HCT116 (cell line): ENCODE measurements at regions not wholly inside any gene's neighbourhood (a gene's known extent, or its start where the extent isn't known, plus 50 kb on each side); places are given as distances from the start of the nearest gene placed in this dataset.

ENCODE experiments used
- ATAC-seq: fragments of 200-7000 bp; cut with Tn5 transposase; 2 replicates; pipeline ENCODE4 v1.9.1; 2020; ENCODE audit warnings: mild to moderate bottlenecking, moderate library complexity
- BruUV-seq: library from RNA; stranded (reverse); fragments of 400-500 nt; replicated peaks from 2 replicates; lab custom pipeline; 2021; lab: Mats Ljungman, UMichigan
- CTCF ChIA-PET: fragments of 300-600 bp; sonication (Branson Sonifier 250); formaldehyde crosslinking; loops from one replicate; lab custom pipeline; 2021; ENCODE audit warnings: antibody characterized with exemption; lab: Charles Lee
- POLR2A ChIA-PET: fragments of 300-600, 350-600 bp; sonication (Branson Sonifier 250); formaldehyde crosslinking; loops from one replicate; lab custom pipeline; 2021; ENCODE audit warnings: antibody characterized with exemption; lab: Charles Lee
- RAD21 ChIA-PET, 2 experiments: fragments of 300-600 bp; sonication (Branson Sonifier 250); formaldehyde crosslinking; loops; one replicate each; lab custom pipeline; 2023; ENCODE audit warnings: low total read pairs in 2 of 2; ENCODE audit not compliant: uncharacterized antibody in 2 of 2, unreplicated experiment in 2 of 2, low non-redundant PET in 1 of 2; lab: Charles Lee
- DNase-seq: peaks from one replicate; pipeline ENCODE4 v3.0.0-alpha.2; 2010; ENCODE audit warnings: low read depth, low spot score
- H2AFZ ChIP-seq: fragments of 200-600 bp; shearing (Covaris generic), sonication (generic); 2 replicates; pipeline ENCODE4 v1.6.1; 2017; ENCODE audit warnings: low read depth, mixed run types, mixed read lengths, antibody characterized with exemption, low read length; ENCODE audit not compliant: poor library complexity, severe bottlenecking
- H3K27ac ChIP-seq: 2 replicates; pipeline ENCODE4 v1.5.1; 2012; ENCODE audit warnings: low read depth, low read length
- H3K27me3 ChIP-seq: fragments of 200-600 bp; sonication (generic); 2 replicates; pipeline ENCODE4 v1.6.1; 2016; ENCODE audit warnings: mixed run types, low read length, mixed read lengths; ENCODE audit not compliant: insufficient read depth
- H3K36me3 ChIP-seq, 2 experiments: fragments of 200-500 bp in 1 of 2; fragments of 200-600 bp in 1 of 2; sonication (Bioruptor generic) in 1 of 2; sonication (generic) in 1 of 2; 2 replicates each; pipeline versions ENCODE4 v1.5.1 to v1.6.1; 2014 to 2016; ENCODE audit warnings: low read length in 2 of 2, inconsistent platforms in 1 of 2, mixed read lengths in 1 of 2, mixed run types in 1 of 2; ENCODE audit not compliant: insufficient read depth in 2 of 2, control insufficient read depth in 1 of 2
- H3K4me1 ChIP-seq, 2 experiments: fragments of 200-600 bp in 1 of 2; sonication (generic) in 1 of 2; 2 replicates each; pipeline versions ENCODE4 v1.5.1 to v1.6.1; 2012 to 2017; ENCODE audit warnings: low read length in 2 of 2, inconsistent platforms in 1 of 2, mild to moderate bottlenecking in 1 of 2, mixed read lengths in 1 of 2, mixed run types in 1 of 2, moderate library complexity in 1 of 2; ENCODE audit not compliant: insufficient read depth in 2 of 2, control insufficient read depth in 1 of 2
- H3K4me2 ChIP-seq: fragments of 200-600 bp; sonication (generic); 2 replicates; pipeline ENCODE4 v1.6.1; 2017; ENCODE audit warnings: mixed run types, low read length, mixed read lengths
- H3K4me3 ChIP-seq, 2 experiments: fragments of 200-600 bp in 1 of 2; sonication (generic) in 1 of 2; replicated peaks in 1 of 2; 2 replicates each; pipeline ENCODE4 v1.5.1; 2011 to 2016; ENCODE audit warnings: low read length in 2 of 2, control low read depth in 1 of 2, low read depth in 1 of 2, mild to moderate bottlenecking in 1 of 2, mixed read lengths in 1 of 2, mixed run types in 1 of 2
- H3K79me2 ChIP-seq: fragments of 200-600 bp; sonication (generic); 2 replicates; pipeline ENCODE4 v1.6.1; 2017; ENCODE audit warnings: mild to moderate bottlenecking, mixed run types, low read length, moderate library complexity, mixed read lengths; ENCODE audit not compliant: insufficient read depth
- H3K9ac ChIP-seq: fragments of 200-600 bp; sonication (generic); 2 replicates; pipeline ENCODE4 v1.6.1; 2016; ENCODE audit warnings: low read length, mixed read lengths
- H3K9me2 ChIP-seq: fragments of 200-600 bp; sonication (generic), shearing (Covaris generic); 2 replicates; pipeline ENCODE4 v1.6.1; 2017; ENCODE audit warnings: mixed run types, mild to moderate bottlenecking, moderate library complexity; ENCODE audit not compliant: insufficient read depth
- H3K9me3 ChIP-seq, 2 experiments: fragments of 200-500 bp in 1 of 2; fragments of 200-600 bp in 1 of 2; sonication (Bioruptor generic) in 1 of 2; sonication (generic) in 1 of 2; 2 replicates each; pipeline ENCODE4 v1.6.1; 2014 to 2017; ENCODE audit warnings: low read length in 2 of 2, mixed read lengths in 2 of 2, inconsistent platforms in 1 of 2, low read depth in 1 of 2, mild to moderate bottlenecking in 1 of 2, mixed run types in 1 of 2, moderate library complexity in 1 of 2; ENCODE audit not compliant: control insufficient read depth in 1 of 2, insufficient read depth in 1 of 2
- H4K20me1 ChIP-seq: fragments of 200-600 bp; sonication (generic), shearing (Covaris generic); 2 replicates; pipeline ENCODE4 v1.6.1; 2017; ENCODE audit warnings: mixed run types, mild to moderate bottlenecking, moderate library complexity; ENCODE audit not compliant: insufficient read depth
- CBX3 ChIP-seq: IDR thresholded peaks from 2 replicates; pipeline ENCODE4 v1.6.1; 2012; ENCODE audit warnings: low read depth
- EZH2 ChIP-seq: fragments of 200-600 bp; sonication (generic); IDR thresholded peaks from 2 replicates; pipeline ENCODE4 v1.6.1; 2017; ENCODE audit warnings: antibody characterized with exemption, mixed run types
- EZH2phosphoT487 ChIP-seq: fragments of 200-600 bp; IDR thresholded peaks from 2 replicates; pipeline ENCODE4 v1.6.1; 2018; ENCODE audit warnings: antibody characterized with exemption, borderline replicate concordance
- FOSL1 ChIP-seq: IDR thresholded peaks from 2 replicates; pipeline ENCODE4 v1.6.1; 2012; ENCODE audit warnings: low read depth
- JUND ChIP-seq: IDR thresholded peaks from 2 replicates; pipeline ENCODE4 v1.6.1; 2012
- MAX ChIP-seq: IDR thresholded peaks from 2 replicates; pipeline ENCODE4 v1.6.1; 2012
- RAD21 ChIP-seq: IDR thresholded peaks from 2 replicates; pipeline ENCODE4 v1.6.1; 2012; ENCODE audit warnings: low read depth, mild to moderate bottlenecking
- REST ChIP-seq: IDR thresholded peaks from 2 replicates; pipeline ENCODE4 v1.6.1; 2012; ENCODE audit warnings: low read depth
- YY1 ChIP-seq: IDR thresholded peaks from 2 replicates; pipeline ENCODE4 v1.6.1; 2011; ENCODE audit warnings: low read length, low read depth, moderate library complexity, mild to moderate bottlenecking; ENCODE audit not compliant: insufficient replicate concordance; ENCODE audit errors: extremely low read depth
- ZBTB33 ChIP-seq: IDR thresholded peaks from 2 replicates; pipeline ENCODE4 v1.6.1; 2011; ENCODE audit warnings: mild to moderate bottlenecking, low read length, moderate library complexity; ENCODE audit not compliant: insufficient replicate concordance; ENCODE audit errors: extremely low read depth
- ZFX ChIP-seq: fragments of 450-650 bp; IDR thresholded peaks from 2 replicates; pipeline ENCODE4 v1.6.1; 2017
- intact Hi-C: fragments of 100-400 bp; cut with micrococcal nuclease; formaldehyde crosslinking; loops from 2 replicates; pipeline ENCODE4 v1.10.0; 2022
- TF ChIP-seq, protein P1 (sequence below): IDR thresholded peaks from 2 replicates; pipeline ENCODE4 v1.6.1; 2012

GRCh38 chr14:87851190-87851589, 141.8 kb downstream of the GALC start:
- TF ChIP-seq JUND (no peak), MAX (no peak), REST (no peak), ZBTB33 (no peak), EZH2 (no peak), CBX3 (no peak), EZH2phosphoT487 (no peak), ZFX (no peak), YY1 (no peak), FOSL1 (no peak), RAD21 (no peak)
- TF ChIP-seq, protein P1, sequence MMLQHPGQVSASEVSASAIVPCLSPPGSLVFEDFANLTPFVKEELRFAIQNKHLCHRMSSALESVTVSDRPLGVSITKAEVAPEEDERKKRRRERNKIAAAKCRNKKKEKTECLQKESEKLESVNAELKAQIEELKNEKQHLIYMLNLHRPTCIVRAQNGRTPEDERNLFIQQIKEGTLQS = no peak
- H3K79me2 ChIP-seq = no peaks in the 10 kb centered on the region
- H3K27me3 ChIP-seq = no peaks in the 10 kb centered on the region
- H2AFZ ChIP-seq = no peak overlapping the region
- H3K27ac ChIP-seq = no peak overlapping the region
- H3K9me2 ChIP-seq = no peaks in the 10 kb centered on the region
- POLR2A ChIA-PET = no interaction called here
- ATAC-seq (no peak), DNase-seq (no peak)
- H3K9me3 ChIP-seq = peaks cover 6 to 33% of the 10 kb centered on the region in 2 experiments; a peak in 2 of 4 replicates
- CTCF ChIA-PET = no interaction called here
- H4K20me1 ChIP-seq = no peaks in the 10 kb centered on the region
- RAD21 ChIA-PET = no interaction called here
- H3K4me1 ChIP-seq = no peaks in the 10 kb centered on the region
- no TSS peak for BruUV-seq
- H3K4me3 ChIP-seq = no peak overlapping the region
- intact Hi-C loops = no loop called here
- H3K9ac ChIP-seq = no peak overlapping the region
- no peak overlapping the region for H3K4me2 ChIP-seq
- no peaks in the 10 kb centered on the region for H3K36me3 ChIP-seq
